SU-DHL-6 (cell line): ENCODE measurements at regions not wholly inside any gene's neighbourhood (a gene's known extent, or its start where the extent isn't known, plus 50 kb on each side); places are given as distances from the start of the nearest gene placed in this dataset.

Experiments used
- H2AFZ ChIP-seq: fragments of 200-600 bp; sonication (generic); 2 replicates; pipeline ENCODE4 v1.6.1; 2014; ENCODE audit warnings: low read depth, mild to moderate bottlenecking, moderate library complexity, mixed read lengths, antibody characterized with exemption, low read length; ENCODE audit not compliant: severe bottlenecking
- H3F3A ChIP-seq: fragments of 200-600 bp; shearing (Covaris generic); 2 replicates; pipeline ENCODE4 v1.6.0; 2016; ENCODE audit warnings: antibody characterized with exemption, mild to moderate bottlenecking; ENCODE audit not compliant: insufficient read depth
- H3K27ac ChIP-seq: fragments of 200-600 bp; sonication (generic); 2 replicates; pipeline ENCODE4 v1.5.1; 2016; ENCODE audit warnings: low read depth, mild to moderate bottlenecking, low read length, moderate library complexity, mixed read lengths
- H3K27me3 ChIP-seq: fragments of 200-600 bp; sonication (generic), shearing (Covaris generic); 2 replicates; pipeline ENCODE4 v1.6.0; 2014; ENCODE audit warnings: mild to moderate bottlenecking, low read length
- H3K36me3 ChIP-seq: fragments of 200-600 bp; sonication (generic); 2 replicates; pipeline ENCODE4 v1.6.1; 2014; ENCODE audit warnings: mild to moderate bottlenecking, low read length, mixed read lengths
- H3K4me2 ChIP-seq: fragments of 300-600, 200-600 bp; shearing (Covaris generic), sonication (generic); 2 replicates; pipeline ENCODE4 v1.6.0; 2014; ENCODE audit warnings: low read length, low read depth, mild to moderate bottlenecking; ENCODE audit not compliant: poor library complexity, severe bottlenecking
- H3K4me3 ChIP-seq: fragments of 200-600 bp; sonication (generic); 2 replicates; pipeline ENCODE4 v1.5.1; 2014; ENCODE audit warnings: antibody characterized with exemption, low read length, mild to moderate bottlenecking, mixed read lengths; ENCODE audit not compliant: insufficient read depth, poor library complexity, severe bottlenecking
- H3K79me2 ChIP-seq: fragments of 200-600 bp; sonication (generic); 2 replicates; pipeline ENCODE4 v1.6.1; 2014; ENCODE audit warnings: mild to moderate bottlenecking, low read length, moderate library complexity; ENCODE audit not compliant: insufficient read depth
- H3K9ac ChIP-seq: fragments of 200-600 bp; sonication (generic); 2 replicates; pipeline ENCODE4 v1.7.0; 2014; ENCODE audit warnings: mild to moderate bottlenecking, low read length
- H3K9me2 ChIP-seq: fragments of 200-600 bp; sonication (generic); replicated peaks from 2 replicates; pipeline ENCODE4 v1.6.1; 2014; ENCODE audit warnings: low read length; ENCODE audit not compliant: insufficient read depth
- H3K9me3 ChIP-seq: fragments of 200-600 bp; sonication (generic); 2 replicates; pipeline ENCODE4 v1.6.1; 2014; ENCODE audit warnings: low read length, mixed read lengths; ENCODE audit not compliant: insufficient read depth
- H4K20me1 ChIP-seq: fragments of 200-600 bp; sonication (generic); 2 replicates; pipeline ENCODE4 v1.6.1; 2014; ENCODE audit warnings: low read depth, mild to moderate bottlenecking, antibody characterized with exemption, low read length, moderate library complexity, mixed read lengths
- EZH2phosphoT487 ChIP-seq: fragments of 200-600 bp; sonication (generic), shearing (Covaris generic); conservative IDR thresholded peaks from 2 replicates; pipeline ENCODE4 v1.6.1; 2018; ENCODE audit warnings: mild to moderate bottlenecking, antibody characterized with exemption, low read length, moderate library complexity, mixed read lengths
- TF ChIP-seq, protein P1 (sequence below): fragments of 200-600 bp; sonication (generic); IDR thresholded peaks from one replicate; pipeline ENCODE4 v1.5.1; 2017; ENCODE audit warnings: antibody characterized with exemption, mild to moderate bottlenecking, low read length, moderate library complexity; ENCODE audit not compliant: insufficient read depth, poor library complexity, severe bottlenecking

DNA sequence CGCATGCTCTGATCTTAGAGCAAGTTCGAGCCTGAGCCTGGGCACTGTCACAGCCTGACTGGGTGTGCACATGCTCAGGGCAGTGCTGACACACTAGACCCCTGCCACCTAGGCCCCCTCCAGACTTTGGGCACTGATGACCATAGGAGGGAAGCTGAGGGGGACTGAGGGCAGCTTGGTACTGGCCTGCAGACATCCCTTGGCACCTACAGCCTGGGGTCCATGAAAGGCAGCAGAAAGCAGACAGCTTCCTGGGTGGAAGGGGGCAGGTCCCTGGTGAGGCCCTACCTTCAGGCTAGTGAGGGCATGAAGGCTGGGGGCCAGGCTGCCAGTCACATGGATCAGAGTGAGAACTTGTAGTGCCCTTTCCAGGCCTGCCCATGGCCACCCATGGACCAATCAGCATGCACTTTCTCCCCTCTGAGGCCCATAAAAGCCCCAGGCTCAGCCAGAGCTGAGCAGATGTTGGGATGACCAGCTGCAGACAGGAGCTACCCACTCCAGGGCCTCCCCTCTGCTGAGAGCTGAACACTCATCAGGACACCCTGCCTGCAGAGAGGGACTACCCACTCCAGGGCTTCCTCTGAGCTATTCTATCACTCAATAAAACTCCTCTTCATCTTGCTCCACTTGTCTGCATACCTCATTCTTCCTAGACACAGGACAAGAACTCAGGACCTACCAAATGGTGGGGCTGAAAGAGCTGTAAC lies 680.8 kb downstream of the MATN1 start:
- H2AFZ ChIP-seq = no peak overlapping the region
- no peaks in the 10 kb centered on the region for H3K36me3 ChIP-seq
- no peaks in the 10 kb centered on the region; the same call in 1 of the 2 replicates for H3K27me3 ChIP-seq
- H3K9me3 ChIP-seq = peaks cover 11% of the 10 kb centered on the region; the same call in 1 of the 2 replicates
- no peaks in the 10 kb centered on the region for H4K20me1 ChIP-seq
- H3K4me3 ChIP-seq = no peak overlapping the region
- H3K9me2 ChIP-seq = no peaks in the 10 kb centered on the region
- H3K9ac ChIP-seq = no peak overlapping the region
- H3K4me2 ChIP-seq = no peak overlapping the region
- no peak overlapping the region for H3K27ac ChIP-seq
- TF ChIP-seq, protein P1, sequence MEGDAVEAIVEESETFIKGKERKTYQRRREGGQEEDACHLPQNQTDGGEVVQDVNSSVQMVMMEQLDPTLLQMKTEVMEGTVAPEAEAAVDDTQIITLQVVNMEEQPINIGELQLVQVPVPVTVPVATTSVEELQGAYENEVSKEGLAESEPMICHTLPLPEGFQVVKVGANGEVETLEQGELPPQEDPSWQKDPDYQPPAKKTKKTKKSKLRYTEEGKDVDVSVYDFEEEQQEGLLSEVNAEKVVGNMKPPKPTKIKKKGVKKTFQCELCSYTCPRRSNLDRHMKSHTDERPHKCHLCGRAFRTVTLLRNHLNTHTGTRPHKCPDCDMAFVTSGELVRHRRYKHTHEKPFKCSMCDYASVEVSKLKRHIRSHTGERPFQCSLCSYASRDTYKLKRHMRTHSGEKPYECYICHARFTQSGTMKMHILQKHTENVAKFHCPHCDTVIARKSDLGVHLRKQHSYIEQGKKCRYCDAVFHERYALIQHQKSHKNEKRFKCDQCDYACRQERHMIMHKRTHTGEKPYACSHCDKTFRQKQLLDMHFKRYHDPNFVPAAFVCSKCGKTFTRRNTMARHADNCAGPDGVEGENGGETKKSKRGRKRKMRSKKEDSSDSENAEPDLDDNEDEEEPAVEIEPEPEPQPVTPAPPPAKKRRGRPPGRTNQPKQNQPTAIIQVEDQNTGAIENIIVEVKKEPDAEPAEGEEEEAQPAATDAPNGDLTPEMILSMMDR = no peak
- TF ChIP-seq EZH2phosphoT487 = no peak
- no peaks in the 10 kb centered on the region for H3F3A ChIP-seq
- H3K79me2 ChIP-seq = no peaks in the 10 kb centered on the region

- no peaks in the 10 kb centered on the region; the same call in 1 of the 2 replicates for H3K27me3 ChIP-seq
- H3K4me3 ChIP-seq = no peak overlapping the region
- no peaks in the 10 kb centered on the region for H4K20me1 ChIP-seq
- H3K36me3 ChIP-seq = no peaks in the 10 kb centered on the region
- no peaks in the 10 kb centered on the region for H3F3A ChIP-seq
- no peak overlapping the region for H2AFZ ChIP-seq
- H3K9me3 ChIP-seq = peaks cover 11% of the 10 kb centered on the region; the same call in 1 of the 2 replicates
- no peak overlapping the region for H3K4me2 ChIP-seq
- TF ChIP-seq, protein P1 = no peak
- TF ChIP-seq EZH2phosphoT487 = no peak
- H3K27ac ChIP-seq = no peak overlapping the region
- H3K9me2 ChIP-seq = no peaks in the 10 kb centered on the region
- no peaks in the 10 kb centered on the region for H3K79me2 ChIP-seq
- no peak overlapping the region for H3K9ac ChIP-seq
Measured at GRCh38 chr1:30041741-30042437, 681.5 kb downstream of the MATN1 start.

GRCh38 chr1:30040081-30041019 lies 683.0 kb downstream of the MATN1 start:
- H3K9me2 ChIP-seq = no peaks in the 10 kb centered on the region
- no peak overlapping the region for H3K4me3 ChIP-seq

More at GRCh38 chr1:30040081-30041019, 683.0 kb downstream of the MATN1 start:
- H3F3A ChIP-seq = no peaks in the 10 kb centered on the region
- no peaks in the 10 kb centered on the region for H4K20me1 ChIP-seq
- TF ChIP-seq EZH2phosphoT487 = no peak
- TF ChIP-seq, protein P1 = no peak
- H2AFZ ChIP-seq = no peak overlapping the region
- peaks cover 11% of the 10 kb centered on the region; the same call in 1 of the 2 replicates for H3K9me3 ChIP-seq
- no peak overlapping the region for H3K27ac ChIP-seq
- H3K4me2 ChIP-seq = no peak overlapping the region
- H3K27me3 ChIP-seq = no peaks in the 10 kb centered on the region; the same call in 1 of the 2 replicates
- no peaks in the 10 kb centered on the region for H3K36me3 ChIP-seq
- H3K9ac ChIP-seq = no peak overlapping the region
- no peaks in the 10 kb centered on the region for H3K79me2 ChIP-seq
